ENCODE measurements at regions not wholly inside any gene's neighbourhood (a gene's known extent, or its start where the extent isn't known, plus 50 kb on each side); places are given as distances from the start of the nearest gene placed in this dataset.

DNA sequence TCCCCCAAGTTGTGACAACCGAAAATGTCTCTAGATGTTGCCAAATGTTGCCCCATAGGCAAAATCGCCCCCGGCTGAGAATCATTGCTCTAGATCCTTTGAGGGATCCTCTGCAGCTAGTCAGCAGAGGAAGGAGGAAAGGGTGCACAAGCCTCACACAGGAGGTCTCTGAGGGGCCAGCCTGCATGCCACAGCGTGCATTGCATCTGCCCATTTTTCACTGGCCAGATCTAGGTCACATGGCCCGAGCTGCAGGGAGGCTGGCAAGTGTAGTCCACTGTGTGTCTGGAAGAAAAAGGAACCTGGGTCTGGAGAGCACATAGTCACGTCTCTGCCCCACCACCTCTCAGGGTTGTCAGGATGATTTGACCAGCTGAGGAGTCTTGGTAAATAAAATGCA lies 138.2 kb downstream of the CCT6B start:
- TF ChIP-seq EZH2 (IDR thresholded peaks at IDR 0.05; ENCODE audit: insufficient read depth, poor library complexity, severe bottlenecking) (no peak), EZH2phosphoT487 (IDR thresholded peaks at IDR 0.05; ENCODE audit: insufficient read depth, low read depth) (no peak)
